ENCODE measurements at regions not wholly inside any gene's neighbourhood (a gene's known extent, or its start where the extent isn't known, plus 50 kb on each side); places are given as distances from the start of the nearest gene placed in this dataset.

DNA sequence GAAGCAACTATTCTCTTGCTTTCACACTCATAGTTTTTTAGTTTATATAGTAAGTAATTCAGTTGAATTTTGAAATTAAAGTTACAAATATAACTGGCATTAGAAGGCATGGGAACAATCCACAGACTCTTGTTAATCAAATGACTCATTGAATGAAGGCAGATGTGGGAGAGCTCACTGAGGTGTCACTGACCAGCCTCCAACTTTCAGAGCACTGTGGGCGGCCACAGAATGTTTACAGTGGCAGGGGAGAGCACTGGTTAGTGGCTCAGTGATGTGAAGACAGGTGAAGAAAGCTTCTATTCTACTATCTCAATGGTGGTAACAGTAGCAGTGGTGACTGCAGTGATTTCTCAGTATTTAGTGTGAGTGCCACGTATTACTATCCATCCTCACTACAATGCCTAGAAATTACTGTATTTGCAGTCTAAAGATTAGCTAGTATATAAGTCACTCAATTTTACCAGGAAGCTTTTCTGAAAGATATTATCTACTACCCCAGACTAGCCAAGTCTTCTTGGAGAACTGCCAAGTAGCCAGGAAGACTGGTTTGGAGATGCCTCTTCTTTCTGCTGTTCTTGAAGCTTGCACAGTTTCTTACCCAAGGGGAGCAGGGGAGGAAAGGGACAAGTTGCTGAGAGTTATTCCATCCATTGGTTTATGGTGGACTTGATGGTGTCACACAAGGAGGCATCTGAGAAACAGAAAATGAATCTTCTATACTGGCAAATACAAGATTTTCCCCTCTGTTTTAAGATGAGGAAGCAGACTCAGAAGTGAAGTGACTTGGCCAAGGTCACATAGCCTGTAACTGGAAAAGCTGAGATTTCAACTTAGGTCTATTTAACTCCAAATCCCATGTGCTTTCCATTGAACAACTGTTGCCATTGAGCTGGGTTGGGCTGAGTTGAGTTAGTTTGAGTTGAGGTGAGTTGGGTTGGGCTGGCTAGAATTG is 231.2 kb downstream of the ANKRD60 start:
- Histone ChIP-seq H3K79me2 (ENCODE audit: insufficient read depth, low read length) (no peaks in the 10 kb centered on the region), H3K9ac (ENCODE audit: low read depth, low read length, poor library complexity, severe bottlenecking) (no peak overlapping the region), H3K36me3 (ENCODE audit: insufficient read depth, low read length) (no peaks in the 10 kb centered on the region), H3K9me3 (ENCODE audit: insufficient read depth, low read depth, low read length) (no peaks in the 10 kb centered on the region), H3K4me2 (ENCODE audit: low read depth, low read length, poor library complexity, severe bottlenecking) (no peak overlapping the region), H3K4me1 (ENCODE audit: insufficient read depth, low read length, poor library complexity, severe bottlenecking) (no peaks in the 10 kb centered on the region), H3K27me3 (ENCODE audit: insufficient read depth, low read length, poor library complexity, severe bottlenecking) (no peaks in the 10 kb centered on the region), H3F3A (ENCODE audit: low read depth) (no peaks in the 10 kb centered on the region), H2AFZ (ENCODE audit: low read length) (no peak overlapping the region), H4K20me1 (ENCODE audit: insufficient read depth, low read length, poor library complexity, severe bottlenecking) (no peaks in the 10 kb centered on the region), H3K4me3 (ENCODE audit: low read length, poor library complexity, severe bottlenecking) (no peak overlapping the region), H3K9me2 (replicated peaks; ENCODE audit: low read depth, low read length) (no peaks in the 10 kb centered on the region)
- no peak for TF ChIP-seq EZH2phosphoT487 (IDR thresholded peaks at IDR 0.05; ENCODE audit: borderline replicate concordance)
- TF ChIP-seq, protein P1, sequence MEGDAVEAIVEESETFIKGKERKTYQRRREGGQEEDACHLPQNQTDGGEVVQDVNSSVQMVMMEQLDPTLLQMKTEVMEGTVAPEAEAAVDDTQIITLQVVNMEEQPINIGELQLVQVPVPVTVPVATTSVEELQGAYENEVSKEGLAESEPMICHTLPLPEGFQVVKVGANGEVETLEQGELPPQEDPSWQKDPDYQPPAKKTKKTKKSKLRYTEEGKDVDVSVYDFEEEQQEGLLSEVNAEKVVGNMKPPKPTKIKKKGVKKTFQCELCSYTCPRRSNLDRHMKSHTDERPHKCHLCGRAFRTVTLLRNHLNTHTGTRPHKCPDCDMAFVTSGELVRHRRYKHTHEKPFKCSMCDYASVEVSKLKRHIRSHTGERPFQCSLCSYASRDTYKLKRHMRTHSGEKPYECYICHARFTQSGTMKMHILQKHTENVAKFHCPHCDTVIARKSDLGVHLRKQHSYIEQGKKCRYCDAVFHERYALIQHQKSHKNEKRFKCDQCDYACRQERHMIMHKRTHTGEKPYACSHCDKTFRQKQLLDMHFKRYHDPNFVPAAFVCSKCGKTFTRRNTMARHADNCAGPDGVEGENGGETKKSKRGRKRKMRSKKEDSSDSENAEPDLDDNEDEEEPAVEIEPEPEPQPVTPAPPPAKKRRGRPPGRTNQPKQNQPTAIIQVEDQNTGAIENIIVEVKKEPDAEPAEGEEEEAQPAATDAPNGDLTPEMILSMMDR (conservative IDR thresholded peaks at IDR 0.05; ENCODE audit: low read length), result no peak

DNA sequence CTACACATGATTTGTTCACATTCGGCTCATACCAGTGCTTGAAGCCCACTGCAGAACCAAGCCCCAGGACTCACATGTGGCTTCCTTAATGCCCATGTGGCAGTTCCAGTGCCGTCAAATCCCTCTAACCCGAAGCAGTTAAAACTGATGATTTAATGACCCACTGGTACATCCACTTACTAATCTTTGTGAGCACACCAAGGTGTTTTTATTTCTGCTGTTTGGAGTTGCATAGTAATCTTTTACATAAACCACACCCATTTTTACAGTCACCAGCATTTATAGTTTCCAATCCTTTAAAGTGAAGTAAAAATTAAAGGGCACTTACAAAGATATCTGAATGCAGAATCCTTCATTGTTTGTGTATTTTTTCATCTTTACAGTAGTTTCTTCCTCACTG is 232.0 kb downstream of the ANKRD60 start:
- Histone ChIP-seq H3K4me1 (ENCODE audit: insufficient read depth, low read length, poor library complexity, severe bottlenecking) (no peaks in the 10 kb centered on the region), H3K4me2 (ENCODE audit: low read depth, low read length, poor library complexity, severe bottlenecking) (no peak overlapping the region), H3K9ac (ENCODE audit: low read depth, low read length, poor library complexity, severe bottlenecking) (no peak overlapping the region), H3K36me3 (ENCODE audit: insufficient read depth, low read length) (no peaks in the 10 kb centered on the region), H3K9me3 (ENCODE audit: insufficient read depth, low read depth, low read length) (no peaks in the 10 kb centered on the region), H3K27me3 (ENCODE audit: insufficient read depth, low read length, poor library complexity, severe bottlenecking) (no peaks in the 10 kb centered on the region), H3K4me3 (ENCODE audit: low read length, poor library complexity, severe bottlenecking) (no peak overlapping the region), H2AFZ (ENCODE audit: low read length) (no peak overlapping the region), H3K79me2 (ENCODE audit: insufficient read depth, low read length) (no peaks in the 10 kb centered on the region), H3F3A (ENCODE audit: low read depth) (no peaks in the 10 kb centered on the region), H4K20me1 (ENCODE audit: insufficient read depth, low read length, poor library complexity, severe bottlenecking) (no peaks in the 10 kb centered on the region), H3K9me2 (replicated peaks; ENCODE audit: low read depth, low read length) (no peaks in the 10 kb centered on the region)
- no peak for TF ChIP-seq EZH2phosphoT487 (IDR thresholded peaks at IDR 0.05; ENCODE audit: borderline replicate concordance)
- TF ChIP-seq, protein P1 (conservative IDR thresholded peaks at IDR 0.05; ENCODE audit: low read length), result no peak

DNA sequence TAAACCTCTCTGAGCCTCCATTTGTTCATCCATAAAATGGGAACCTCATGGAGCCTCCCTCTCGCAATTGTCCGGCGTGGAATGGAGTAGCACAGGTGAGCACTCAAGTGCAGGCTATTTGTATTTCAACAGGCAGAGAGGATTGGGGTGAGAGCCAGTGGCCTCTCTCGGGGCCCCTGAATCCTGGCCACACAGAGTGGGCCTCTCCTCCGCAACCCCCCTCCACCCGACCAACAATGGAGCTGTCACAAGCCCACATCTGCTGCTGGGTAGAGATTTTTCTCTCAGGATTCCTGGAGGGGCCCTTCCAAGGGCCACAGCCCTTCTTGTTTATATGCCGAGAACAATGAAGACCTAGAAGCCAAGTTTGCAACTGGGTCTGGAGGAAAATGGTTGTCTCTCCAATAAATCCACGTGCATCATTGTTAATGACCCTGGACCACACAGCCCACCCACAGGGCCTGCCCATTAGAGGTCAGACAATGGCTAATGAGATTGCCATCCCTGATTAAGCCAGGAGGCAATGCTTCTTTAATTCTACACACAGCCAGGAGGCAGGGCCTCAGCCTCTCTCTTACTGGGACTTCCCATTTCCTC is 233.0 kb downstream of the ANKRD60 start:
- H3K4me3 ChIP-seq (ENCODE audit: low read length, poor library complexity, severe bottlenecking), result no peak overlapping the region
- no peaks in the 10 kb centered on the region for H3F3A ChIP-seq (ENCODE audit: low read depth)
- H3K9me3 ChIP-seq (ENCODE audit: insufficient read depth, low read depth, low read length), result no peaks in the 10 kb centered on the region
- H3K36me3 ChIP-seq (ENCODE audit: insufficient read depth, low read length), result no peaks in the 10 kb centered on the region
- no peaks in the 10 kb centered on the region for H3K79me2 ChIP-seq (ENCODE audit: insufficient read depth, low read length)
- no peak overlapping the region for H3K9ac ChIP-seq (ENCODE audit: low read depth, low read length, poor library complexity, severe bottlenecking)
- no peak for TF ChIP-seq EZH2phosphoT487 (IDR thresholded peaks at IDR 0.05; ENCODE audit: borderline replicate concordance)
- TF ChIP-seq, protein P1 (conservative IDR thresholded peaks at IDR 0.05; ENCODE audit: low read length), result no peak
- no peaks in the 10 kb centered on the region for H3K27me3 ChIP-seq (ENCODE audit: insufficient read depth, low read length, poor library complexity, severe bottlenecking)
- H3K9me2 ChIP-seq (replicated peaks; ENCODE audit: low read depth, low read length), result no peaks in the 10 kb centered on the region
- no peaks in the 10 kb centered on the region for H4K20me1 ChIP-seq (ENCODE audit: insufficient read depth, low read length, poor library complexity, severe bottlenecking)
- H3K4me1 ChIP-seq (ENCODE audit: insufficient read depth, low read length, poor library complexity, severe bottlenecking), result no peaks in the 10 kb centered on the region
- H2AFZ ChIP-seq (ENCODE audit: low read length), result no peak overlapping the region
- no peak overlapping the region for H3K4me2 ChIP-seq (ENCODE audit: low read depth, low read length, poor library complexity, severe bottlenecking)
